ENCODE measurements at regions not wholly inside any gene's neighbourhood (a gene's known extent, or its start where the extent isn't known, plus 50 kb on each side); places are given as distances from the start of the nearest gene placed in this dataset.

- DNase-seq (ENCODE audit: insufficient read length, low spot score) (no peak), FAIRE-seq (no peak)
- TF ChIP-seq POLR2A (IDR thresholded peaks at IDR 0.05; ENCODE audit: low read depth, low read length) (no peak), PAX5 (IDR thresholded peaks at IDR 0.05; ENCODE audit: insufficient read depth, low read length, severe bottlenecking) (no peak), SPI1 (IDR thresholded peaks at IDR 0.05; ENCODE audit: low read depth, low read length) (no peak), POLR2AphosphoS5 (IDR thresholded peaks at IDR 0.05; ENCODE audit: low read depth, low read length) (no peak), POU2F2 (IDR thresholded peaks at IDR 0.05; ENCODE audit: low read depth, low read length) (no peak), TAF1 (IDR thresholded peaks at IDR 0.05; ENCODE audit: low read depth, low read length) (no peak)
Observed at GRCh38 chr20:4490606-4491280, 195.5 kb upstream of the PRNP start.

GRCh38 chr20:4490045-4490444 lies 196.2 kb upstream of the PRNP start:
- TF ChIP-seq POLR2A (IDR thresholded peaks at IDR 0.05; ENCODE audit: low read depth, low read length) = no peak
- no peak for FAIRE-seq
- DNase-seq (ENCODE audit: insufficient read length, low spot score) = no peak

- TF ChIP-seq POU2F2 (IDR thresholded peaks at IDR 0.05; ENCODE audit: low read depth, low read length) (no peak), SPI1 (IDR thresholded peaks at IDR 0.05; ENCODE audit: low read depth, low read length) (no peak), POLR2A (IDR thresholded peaks at IDR 0.05; ENCODE audit: low read depth, low read length) (no peak), PAX5 (IDR thresholded peaks at IDR 0.05; ENCODE audit: insufficient read depth, low read length, severe bottlenecking) (no peak), TAF1 (IDR thresholded peaks at IDR 0.05; ENCODE audit: low read depth, low read length) (no peak), POLR2AphosphoS5 (IDR thresholded peaks at IDR 0.05; ENCODE audit: low read depth, low read length) (no peak)
- DNase-seq (ENCODE audit: insufficient read length, low spot score) (no peak), FAIRE-seq (no peak)
Observed at GRCh38 chr20:4488407-4489339, 197.6 kb upstream of the PRNP start.

- FAIRE-seq = no peak
- DNase-seq (ENCODE audit: insufficient read length, low spot score) = no peak
- TF ChIP-seq TAF1 (IDR thresholded peaks at IDR 0.05; ENCODE audit: low read depth, low read length) = no peak
- TF ChIP-seq POLR2A (IDR thresholded peaks at IDR 0.05; ENCODE audit: low read depth, low read length) = no peak
- no peak for TF ChIP-seq SPI1 (IDR thresholded peaks at IDR 0.05; ENCODE audit: low read depth, low read length)
- no peak for TF ChIP-seq PAX5 (IDR thresholded peaks at IDR 0.05; ENCODE audit: insufficient read depth, low read length, severe bottlenecking)
- TF ChIP-seq POLR2AphosphoS5 (IDR thresholded peaks at IDR 0.05; ENCODE audit: low read depth, low read length) = no peak
- TF ChIP-seq POU2F2 (IDR thresholded peaks at IDR 0.05; ENCODE audit: low read depth, low read length) = no peak
Observed at GRCh38 chr20:4484379-4484997, 201.8 kb upstream of the PRNP start.

GRCh38 chr20:4483961-4484360 lies 202.3 kb upstream of the PRNP start:
- TF ChIP-seq SPI1 (IDR thresholded peaks at IDR 0.05; ENCODE audit: low read depth, low read length) = no peak
- TF ChIP-seq POLR2A (IDR thresholded peaks at IDR 0.05; ENCODE audit: low read depth, low read length) = no peak
- no peak for TF ChIP-seq PAX5 (IDR thresholded peaks at IDR 0.05; ENCODE audit: insufficient read depth, low read length, severe bottlenecking)
- TF ChIP-seq POLR2AphosphoS5 (IDR thresholded peaks at IDR 0.05; ENCODE audit: low read depth, low read length) = no peak
- TF ChIP-seq TAF1 (IDR thresholded peaks at IDR 0.05; ENCODE audit: low read depth, low read length) = no peak
- TF ChIP-seq POU2F2 (IDR thresholded peaks at IDR 0.05; ENCODE audit: low read depth, low read length) = no peak
- FAIRE-seq (no peak), DNase-seq (ENCODE audit: insufficient read length, low spot score) (no peak)

GRCh38 chr20:4483486-4483885 lies 202.8 kb upstream of the PRNP start:
- TF ChIP-seq POU2F2 (IDR thresholded peaks at IDR 0.05; ENCODE audit: low read depth, low read length) (no peak), SPI1 (IDR thresholded peaks at IDR 0.05; ENCODE audit: low read depth, low read length) (no peak), PAX5 (IDR thresholded peaks at IDR 0.05; ENCODE audit: insufficient read depth, low read length, severe bottlenecking) (no peak), TAF1 (IDR thresholded peaks at IDR 0.05; ENCODE audit: low read depth, low read length) (no peak), POLR2A (IDR thresholded peaks at IDR 0.05; ENCODE audit: low read depth, low read length) (no peak), POLR2AphosphoS5 (IDR thresholded peaks at IDR 0.05; ENCODE audit: low read depth, low read length) (no peak)
- FAIRE-seq = no peak
- no peak for DNase-seq (ENCODE audit: insufficient read length, low spot score)

- no peak for FAIRE-seq
Observed at GRCh38 chr20:4480104-4480503, 206.2 kb upstream of the PRNP start.

GRCh38 chr20:4476903-4477500 lies 209.3 kb upstream of the PRNP start:
- DNase-seq (ENCODE audit: insufficient read length, low spot score) (no peak), FAIRE-seq (no peak)
- no peak for TF ChIP-seq POLR2AphosphoS5 (IDR thresholded peaks at IDR 0.05; ENCODE audit: low read depth, low read length)
- TF ChIP-seq SPI1 (IDR thresholded peaks at IDR 0.05; ENCODE audit: low read depth, low read length) = no peak
- no peak for TF ChIP-seq PAX5 (IDR thresholded peaks at IDR 0.05; ENCODE audit: insufficient read depth, low read length, severe bottlenecking)
- TF ChIP-seq POLR2A (IDR thresholded peaks at IDR 0.05; ENCODE audit: low read depth, low read length) = no peak
- TF ChIP-seq POU2F2 (IDR thresholded peaks at IDR 0.05; ENCODE audit: low read depth, low read length) = no peak
- no peak for TF ChIP-seq TAF1 (IDR thresholded peaks at IDR 0.05; ENCODE audit: low read depth, low read length)

More at GRCh38 chr20:4480104-4480503, 206.2 kb upstream of the PRNP start:
- TF ChIP-seq POLR2A (IDR thresholded peaks at IDR 0.05; ENCODE audit: low read depth, low read length) (no peak), PAX5 (IDR thresholded peaks at IDR 0.05; ENCODE audit: insufficient read depth, low read length, severe bottlenecking) (no peak), POU2F2 (IDR thresholded peaks at IDR 0.05; ENCODE audit: low read depth, low read length) (no peak), POLR2AphosphoS5 (IDR thresholded peaks at IDR 0.05; ENCODE audit: low read depth, low read length) (no peak), TAF1 (IDR thresholded peaks at IDR 0.05; ENCODE audit: low read depth, low read length) (no peak), SPI1 (IDR thresholded peaks at IDR 0.05; ENCODE audit: low read depth, low read length) (no peak)
- DNase-seq (ENCODE audit: insufficient read length, low spot score) = no peak

GRCh38 chr20:4472906-4473305 lies 213.3 kb upstream of the PRNP start:
- FAIRE-seq (no peak), DNase-seq (ENCODE audit: insufficient read length, low spot score) (no peak)
- TF ChIP-seq SPI1 (IDR thresholded peaks at IDR 0.05; ENCODE audit: low read depth, low read length) = no peak
- TF ChIP-seq POU2F2 (IDR thresholded peaks at IDR 0.05; ENCODE audit: low read depth, low read length) = no peak
- TF ChIP-seq TAF1 (IDR thresholded peaks at IDR 0.05; ENCODE audit: low read depth, low read length) = no peak
- no peak for TF ChIP-seq POLR2AphosphoS5 (IDR thresholded peaks at IDR 0.05; ENCODE audit: low read depth, low read length)
- TF ChIP-seq POLR2A (IDR thresholded peaks at IDR 0.05; ENCODE audit: low read depth, low read length) = no peak
- no peak for TF ChIP-seq PAX5 (IDR thresholded peaks at IDR 0.05; ENCODE audit: insufficient read depth, low read length, severe bottlenecking)
